GM18951 (cell line): ENCODE measurements at regions not wholly inside any gene's neighbourhood (a gene's known extent, or its start where the extent isn't known, plus 50 kb on each side); places are given as distances from the start of the nearest gene placed in this dataset.

Experiments used
- POLR2A ChIP-seq: IDR thresholded peaks from 4 replicates; pipeline ENCODE4 v1.6.1; 2011; ENCODE audit warnings: mild to moderate bottlenecking; ENCODE audit not compliant: insufficient read length, insufficient read depth; ENCODE audit errors: extremely low read depth
- in situ Hi-C: fragments of 300-500 bp; cut with MboI; formaldehyde crosslinking; loops from one replicate; pipeline ENCODE4 v1.12.0; 2022; ENCODE audit warnings: low sequenced_read_pairs, mixed read lengths, inconsistent platforms; ENCODE audit not compliant: unreplicated experiment

- no peak for TF ChIP-seq POLR2A
- in situ Hi-C loops = no loop called here
These were observed 359.5 kb downstream of the TMEM135 start for GRCh38 chr11:87397011-87397865.

GRCh38 chr11:87394924-87395323 is 357.2 kb downstream of the TMEM135 start:
- in situ Hi-C loops = no loop called here
- no peak for TF ChIP-seq POLR2A

GRCh38 chr11:87392665-87393064 is 354.9 kb downstream of the TMEM135 start:
- in situ Hi-C loops = no loop called here

GRCh38 chr11:87391496-87391895 is 353.8 kb downstream of the TMEM135 start:
- no peak for TF ChIP-seq POLR2A
- in situ Hi-C loops = no loop called here

More at GRCh38 chr11:87392665-87393064, 354.9 kb downstream of the TMEM135 start:
- no peak for TF ChIP-seq POLR2A

GRCh38 chr11:87384078-87384729 is 346.5 kb downstream of the TMEM135 start:
- no peak for TF ChIP-seq POLR2A
- in situ Hi-C loops = no loop called here

- TF ChIP-seq POLR2A = no peak
- in situ Hi-C loops = loop anchor here (25.0 kb wide), 1 partner anchor 1188 kb away; no protein-coding TSS in a partner anchor
These were observed 336.5 kb downstream of the TMEM135 start for GRCh38 chr11:87374038-87374807.
